HPDE6-E6E7 (cell line): ENCODE measurements at regions not wholly inside any gene's neighbourhood (a gene's known extent, or its start where the extent isn't known, plus 50 kb on each side); places are given as distances from the start of the nearest gene placed in this dataset.
A peak's percentile ranks its signal among the peaks of the same experiment; 100 is the strongest.
"Not testable (repeated sequence)": the region's sequence is repeated elsewhere in the genome, so short reads cannot be mapped to it uniquely, and the experiment has no call there.

Source experiments
- DNase-seq: peaks from one replicate; pipeline ENCODE4 v3.0.0; 2011; ENCODE audit warnings: missing footprints; ENCODE audit errors: extremely low spot score

DNA sequence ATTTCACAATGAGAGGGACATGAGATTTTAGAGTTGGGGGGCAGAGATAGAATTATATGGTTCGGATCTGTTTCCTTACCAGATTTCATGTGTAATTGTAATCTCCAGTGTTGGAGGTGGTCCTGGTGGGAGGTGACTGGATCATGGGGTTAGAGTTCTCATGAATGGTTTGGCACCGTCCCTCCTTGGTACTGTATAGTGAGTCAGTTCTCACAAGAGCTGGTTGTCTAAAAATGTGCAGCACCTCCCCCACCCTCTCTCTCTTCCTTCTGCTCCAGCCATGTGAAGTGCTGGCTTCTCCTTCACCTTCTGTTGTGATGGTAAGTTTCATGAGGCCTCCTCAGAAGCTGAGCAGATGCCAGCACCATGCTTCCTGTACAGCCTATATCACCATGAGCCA is 138.1 kb downstream of the SCG2 start:
- DNase-seq: no peak

DNA sequence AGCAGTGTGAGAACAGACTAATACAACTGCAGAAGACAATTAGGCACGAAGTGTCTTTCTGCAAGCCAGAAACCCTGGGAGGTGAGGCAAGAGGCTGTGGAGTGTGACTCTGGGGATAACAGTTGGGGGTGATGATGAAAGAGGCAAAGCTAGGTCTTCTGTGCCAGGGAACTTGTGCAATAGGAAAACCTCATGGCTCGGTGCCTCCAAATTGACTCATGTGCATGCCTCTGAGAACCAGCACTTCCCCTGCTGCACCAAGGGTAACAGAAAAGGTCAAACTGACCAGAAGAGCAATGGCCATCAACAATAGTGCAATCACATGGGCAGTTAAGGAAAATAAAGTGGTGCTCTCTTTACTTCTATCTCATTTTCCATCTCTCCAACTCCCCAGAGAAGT is 136.4 kb downstream of the SCG2 start:
- peak; percentile 55 for DNase-seq

DNA sequence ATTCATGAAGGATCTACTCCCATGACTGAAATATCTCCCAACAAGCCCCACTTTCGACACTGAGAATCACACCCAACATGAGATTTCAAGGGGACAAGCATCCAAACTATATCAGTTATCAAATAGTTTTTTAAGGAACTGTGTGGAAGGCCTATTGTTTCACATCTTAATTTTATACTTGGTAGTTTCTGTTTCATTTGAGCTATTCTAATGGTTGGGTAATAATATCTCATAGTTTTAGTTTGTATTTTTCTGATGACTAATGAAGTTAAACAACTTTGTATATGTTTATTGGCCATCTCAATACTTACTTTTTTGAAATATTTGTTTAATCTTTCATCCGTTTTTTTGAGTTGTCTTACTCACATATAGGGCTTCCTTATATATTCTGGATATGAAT is 135.0 kb downstream of the SCG2 start:
- DNase-seq: no peak

DNA sequence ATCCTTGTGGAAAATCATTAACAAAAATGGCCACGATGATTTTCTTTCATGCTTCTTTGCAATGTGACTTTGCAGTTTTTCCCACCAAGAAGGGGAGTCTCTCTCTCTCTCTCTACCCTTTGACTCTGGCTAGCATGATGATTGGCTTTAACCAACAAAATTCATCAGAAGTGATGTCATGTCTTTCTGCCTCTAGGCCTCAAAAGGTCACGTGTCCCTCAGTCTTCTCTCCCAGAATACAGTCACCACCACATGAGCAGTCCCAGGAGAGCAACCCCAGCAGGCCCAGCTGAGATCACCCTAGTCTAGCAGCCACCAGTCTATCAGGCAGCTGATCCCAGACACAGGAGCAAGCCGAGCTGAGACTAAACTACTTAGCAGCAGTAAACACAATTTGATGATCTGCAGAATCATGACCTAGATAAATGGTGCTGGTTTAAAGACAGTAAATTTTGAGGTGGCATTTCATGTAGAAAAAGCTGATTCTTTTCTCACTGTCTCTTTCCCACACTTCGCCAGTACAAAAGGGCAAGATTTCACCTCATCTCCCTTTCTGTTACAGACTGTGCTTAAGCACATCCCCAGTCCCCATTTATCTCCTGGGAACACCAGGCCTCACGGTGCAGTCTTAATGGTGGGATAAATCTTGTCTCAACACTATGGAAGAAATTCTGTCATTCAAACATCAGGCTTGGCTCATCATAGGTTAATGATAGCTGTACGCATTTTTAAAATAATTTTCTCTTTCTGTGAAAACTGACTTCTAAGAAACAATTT is 132.7 kb downstream of the SCG2 start:
- DNase-seq: no peak

DNA sequence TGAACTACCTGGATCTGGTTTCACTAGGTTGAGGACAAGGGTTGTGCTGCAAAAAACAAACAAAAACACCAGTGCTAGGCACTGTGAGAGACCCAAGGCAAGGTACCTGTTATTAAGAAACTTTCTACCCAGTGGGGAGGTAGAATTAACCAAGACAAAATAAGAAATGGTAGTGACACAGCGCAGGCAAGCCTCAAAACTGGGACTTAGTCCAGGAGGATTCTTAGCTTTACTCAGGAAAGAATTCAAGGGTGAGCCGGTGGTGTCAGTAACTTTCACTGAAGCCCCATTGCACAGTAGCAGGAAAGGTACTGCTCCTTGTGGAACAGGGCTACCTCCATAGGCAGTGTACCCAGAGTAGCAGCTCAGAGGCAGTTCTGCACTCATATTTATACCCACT is 131.6 kb downstream of the SCG2 start:
- no peak for DNase-seq

DNA sequence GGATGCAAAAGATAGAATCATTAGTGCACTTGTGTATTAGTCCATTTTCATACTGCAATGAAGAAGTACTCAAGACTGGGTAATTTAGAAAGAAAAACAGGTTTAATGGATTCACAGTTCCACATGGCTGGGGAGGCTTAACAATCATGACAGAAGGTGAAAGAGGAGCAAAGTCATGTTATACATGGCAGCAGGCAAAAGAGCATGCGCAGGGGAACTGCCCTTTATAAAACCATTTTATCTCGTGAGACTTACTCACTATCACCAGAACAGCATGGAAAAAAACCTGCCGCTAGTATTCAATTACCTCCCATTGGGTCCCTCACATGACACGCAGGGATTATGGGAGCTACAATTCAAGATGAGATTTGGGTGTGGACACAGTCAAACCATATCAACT is 129.4 kb downstream of the SCG2 start:
- DNase-seq: no peak

DNA sequence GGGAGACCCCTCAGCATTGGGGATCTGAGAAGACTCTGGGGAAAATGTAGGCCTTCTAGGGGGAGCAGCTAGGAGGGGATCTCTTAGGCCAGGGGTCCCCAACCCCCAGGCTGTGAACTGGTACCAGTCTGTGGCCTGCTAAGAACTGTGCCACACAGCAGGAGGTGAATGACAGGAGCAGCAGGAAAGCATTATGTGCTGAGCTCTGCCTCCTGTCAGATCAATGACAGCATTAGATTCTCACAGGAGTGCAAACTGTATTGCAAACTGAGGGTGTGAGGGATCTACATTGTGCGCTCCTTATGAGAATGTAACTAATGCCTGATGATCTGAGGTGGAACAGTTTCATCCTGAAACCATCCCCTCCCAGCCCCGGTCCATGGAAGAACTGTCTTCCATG is 127.3 kb downstream of the SCG2 start:
- DNase-seq: no peak

DNA sequence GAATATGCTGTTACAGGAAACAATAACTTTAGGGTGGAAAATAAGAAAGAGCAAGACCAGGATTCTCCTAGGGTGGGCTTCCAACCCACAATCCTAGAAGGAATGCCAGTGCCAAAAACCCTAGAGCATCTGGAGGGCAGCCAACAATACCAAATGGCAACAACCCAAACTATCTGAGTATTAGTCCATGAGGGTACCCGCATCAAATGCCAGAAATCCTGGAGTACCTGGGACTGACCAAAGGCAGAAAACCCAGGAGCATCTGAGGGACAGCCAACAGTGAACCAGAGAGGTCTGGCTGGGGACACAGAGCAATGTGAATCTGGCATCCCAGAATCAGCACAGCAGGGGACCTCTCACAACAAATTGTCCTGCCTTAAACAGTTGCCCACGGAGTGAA is 126.3 kb downstream of the SCG2 start:
- no peak for DNase-seq

DNA sequence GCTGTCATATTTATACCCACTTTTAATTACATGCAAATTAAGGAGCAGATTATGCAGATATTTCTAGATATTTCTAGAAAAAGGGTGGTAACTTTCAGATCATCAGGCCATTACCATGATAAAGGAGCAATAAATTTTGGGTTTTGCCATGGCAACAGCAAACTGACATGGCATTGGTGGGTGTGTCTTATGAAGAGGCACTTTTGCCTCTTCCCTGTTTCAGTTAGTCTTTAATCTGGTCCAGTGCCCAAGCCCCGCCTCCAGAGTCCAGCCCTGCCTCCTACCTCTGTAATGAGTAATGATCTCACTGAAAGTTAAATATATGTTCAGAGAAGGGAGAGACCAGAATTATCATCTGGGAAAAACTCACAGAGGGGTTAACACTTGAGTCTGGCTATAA is 124.8 kb downstream of the SCG2 start:
- DNase-seq: no peak

DNA sequence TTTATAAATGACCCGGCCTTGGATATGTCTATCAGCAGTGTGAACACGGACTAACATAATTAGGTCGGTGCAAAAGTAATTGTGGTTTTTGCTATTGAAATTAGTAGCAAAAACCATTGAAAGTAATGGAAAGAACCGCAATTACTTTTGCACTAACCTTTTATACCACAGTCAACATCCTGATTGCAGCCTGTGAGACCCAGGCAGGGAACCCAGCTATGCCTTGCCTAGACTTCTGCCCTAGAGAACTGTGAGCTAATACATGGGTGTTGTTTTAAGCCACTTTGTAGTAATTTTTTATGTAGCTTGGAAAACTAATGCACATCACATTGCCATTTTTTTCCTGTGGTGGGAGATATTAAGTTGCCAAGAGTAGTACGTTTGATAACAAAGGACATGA is 120.7 kb downstream of the SCG2 start:
- no peak for DNase-seq

DNA sequence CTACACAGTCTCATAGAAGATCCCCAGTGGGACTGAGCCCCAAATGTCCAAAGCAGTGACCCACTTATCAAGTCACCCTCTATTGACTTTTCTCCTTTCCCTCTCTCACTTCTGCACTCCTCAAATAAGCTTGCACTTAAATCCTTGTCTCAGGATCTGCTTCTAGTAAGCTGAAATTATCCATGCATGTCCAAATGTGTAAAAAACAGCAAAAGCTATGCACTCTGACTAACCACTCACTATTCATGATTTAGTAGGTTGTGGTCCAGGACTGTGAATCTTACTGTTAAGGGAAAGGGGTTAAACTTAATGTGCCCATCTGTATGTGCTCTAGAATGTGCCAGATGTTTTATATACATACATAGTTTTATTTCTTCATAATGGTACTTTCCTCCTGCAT is 115.4 kb downstream of the SCG2 start:
- DNase-seq: no peak

DNA sequence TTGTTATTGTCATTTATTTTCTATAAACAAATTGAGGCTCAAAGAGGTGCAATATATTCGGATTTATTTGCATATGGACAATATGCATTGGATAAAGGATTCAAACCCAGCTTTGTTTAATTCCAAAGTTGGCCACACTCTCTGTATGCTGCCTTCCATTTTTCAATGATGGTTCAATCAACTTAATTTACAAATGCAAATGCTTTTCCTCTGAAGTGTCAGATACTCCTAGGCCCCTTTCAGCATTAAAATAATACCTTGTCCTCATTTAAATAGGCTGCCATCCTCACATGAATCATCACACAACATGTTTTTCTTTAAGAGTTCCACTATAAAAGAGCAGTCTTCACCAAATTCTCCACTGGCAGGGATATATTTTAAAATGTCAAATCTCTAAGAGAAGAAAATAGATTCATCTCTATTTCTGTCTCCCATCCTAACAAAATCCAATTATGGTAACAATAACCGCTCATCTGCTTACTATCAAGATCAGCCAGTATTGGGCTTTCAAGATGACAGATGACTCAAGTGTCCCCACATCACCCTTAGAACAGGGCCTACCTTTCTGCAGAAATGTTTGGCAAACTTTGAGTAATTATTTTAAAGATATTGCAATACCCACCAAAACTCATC is 114.8 kb downstream of the SCG2 start:
- no peak for DNase-seq

DNA sequence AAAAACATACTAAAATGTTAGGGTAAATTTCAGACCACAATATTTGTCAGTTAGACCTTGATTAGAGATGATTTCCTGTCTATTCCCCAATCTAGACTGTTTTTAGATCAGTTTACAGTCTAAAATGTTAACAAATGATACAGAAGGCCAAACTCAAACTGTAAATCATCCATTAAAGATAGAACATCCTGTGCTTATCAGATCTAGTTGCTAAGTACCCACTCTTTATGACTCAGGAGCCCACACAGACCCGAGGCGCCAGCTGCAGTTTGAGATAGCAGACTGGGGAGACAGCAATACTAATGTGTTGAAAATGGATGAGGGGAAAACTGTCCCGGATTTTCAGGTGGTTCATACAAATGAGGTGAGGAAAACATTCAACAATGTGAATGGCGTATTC is 113.3 kb downstream of the SCG2 start:
- DNase-seq: no peak

DNA sequence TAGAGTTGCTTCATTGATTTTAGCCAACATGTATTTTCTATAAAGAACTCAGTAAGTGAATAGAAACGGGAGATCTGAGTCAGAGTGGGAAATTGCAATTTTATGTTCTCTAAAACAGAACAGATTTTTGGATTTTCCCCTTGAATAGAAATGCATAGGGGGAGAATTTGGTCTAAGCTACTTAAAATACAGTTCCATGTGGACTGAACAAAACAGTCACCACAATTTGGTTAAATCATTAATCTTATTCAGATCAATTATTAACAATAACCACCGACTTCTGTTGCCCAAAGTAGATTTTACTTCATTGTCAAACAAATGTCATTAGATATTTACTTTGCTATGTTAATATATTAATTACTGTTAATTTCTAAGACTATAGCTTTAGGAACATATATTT is 107.7 kb downstream of the SCG2 start:
- no peak for DNase-seq

DNA sequence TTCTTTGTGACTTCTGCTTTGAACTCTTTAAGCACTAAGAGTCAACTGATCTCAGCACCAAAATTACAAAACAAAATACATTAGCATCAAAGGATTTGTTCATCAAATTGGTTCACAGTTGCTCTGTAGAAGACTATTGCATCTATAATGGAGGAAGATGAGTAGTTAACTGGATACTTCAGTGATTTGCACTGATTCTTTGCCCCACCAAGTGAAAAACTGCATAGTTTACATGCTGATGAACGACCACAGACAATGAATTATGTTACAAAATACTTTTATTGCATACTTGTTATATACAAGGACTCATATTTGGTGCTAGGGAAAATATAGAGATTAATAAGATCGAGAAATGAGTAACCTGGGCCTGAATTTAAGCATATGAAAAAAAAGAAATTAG is 107.2 kb downstream of the SCG2 start:
- DNase-seq: no peak

DNA sequence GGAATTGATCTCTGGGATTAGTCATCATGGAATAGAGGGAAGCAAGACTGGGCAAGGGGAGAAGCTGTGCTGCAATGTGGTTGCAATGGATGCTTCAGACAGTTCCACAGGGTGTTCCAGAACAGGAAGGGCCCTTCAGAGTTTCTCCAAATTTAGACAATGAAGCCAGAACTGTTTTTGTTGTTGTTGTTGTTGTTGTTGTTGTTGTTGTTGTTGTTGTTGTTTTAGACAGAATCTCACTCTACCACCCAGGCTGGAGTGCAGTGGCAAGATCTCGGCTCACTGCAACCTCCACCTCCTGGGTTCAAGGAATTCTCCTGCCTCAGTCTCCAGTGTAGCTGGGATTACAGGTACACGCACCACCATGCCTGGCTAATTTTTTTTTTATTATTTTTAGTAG is 105.3 kb downstream of the SCG2 start:
- DNase-seq: not testable (repeated sequence)

DNA sequence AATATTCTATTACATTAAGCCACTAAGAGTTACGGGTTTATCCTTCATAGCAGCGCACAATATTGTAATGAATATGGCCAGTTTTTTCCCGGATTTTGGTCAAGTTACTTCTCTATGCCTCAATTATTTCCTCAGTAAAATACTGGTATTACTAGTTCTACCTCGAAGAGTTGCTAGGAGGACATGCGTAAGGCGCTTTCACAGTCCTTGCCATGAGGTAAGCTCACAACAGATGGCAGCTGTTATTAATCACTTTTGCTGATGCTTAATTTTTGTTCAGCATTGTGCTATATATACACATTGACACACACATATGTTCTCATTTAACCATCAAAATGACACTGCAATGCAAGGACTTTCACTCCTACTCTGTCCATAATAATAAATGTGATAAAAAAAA is 101.5 kb downstream of the SCG2 start:
- no peak for DNase-seq

DNA sequence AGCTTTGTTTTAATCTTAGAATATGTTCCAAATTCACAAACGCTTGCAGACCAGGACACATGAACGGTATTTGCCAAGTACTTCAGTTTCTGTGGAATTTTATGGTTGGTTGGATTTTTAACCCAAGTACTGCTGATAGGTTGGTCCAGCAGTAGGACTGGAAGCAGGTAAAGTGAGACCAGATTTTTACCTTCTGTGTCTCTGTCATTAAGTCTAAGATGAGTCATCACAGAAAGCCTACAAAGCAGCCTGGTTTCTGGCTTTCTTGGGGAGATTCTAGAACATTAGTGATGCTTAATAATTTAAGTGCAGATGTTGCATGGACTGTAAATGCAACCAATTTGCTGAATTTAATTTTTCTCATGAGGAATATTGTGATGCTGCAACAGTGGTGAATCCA is 100.5 kb downstream of the SCG2 start:
- no peak for DNase-seq

DNA sequence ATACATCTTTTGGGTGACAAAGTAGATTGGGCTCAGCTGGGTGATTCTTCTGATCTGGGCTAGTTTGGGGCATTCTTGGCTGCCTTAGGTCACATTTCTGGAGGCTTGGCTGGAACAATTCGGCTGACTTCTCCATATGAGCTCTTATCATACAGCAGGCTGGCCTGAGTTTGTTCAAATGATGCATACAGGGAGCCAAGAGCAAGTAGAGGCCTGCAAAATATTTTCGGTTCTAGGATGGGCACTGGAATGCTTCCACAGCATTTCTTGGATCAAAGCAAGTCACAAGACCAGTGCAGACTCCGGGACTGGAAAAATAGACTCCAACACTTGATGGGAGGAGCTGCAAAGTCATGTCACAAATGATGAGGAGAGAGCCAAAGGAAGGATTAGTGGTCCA is 98.4 kb downstream of the SCG2 start:
- no peak for DNase-seq

DNA sequence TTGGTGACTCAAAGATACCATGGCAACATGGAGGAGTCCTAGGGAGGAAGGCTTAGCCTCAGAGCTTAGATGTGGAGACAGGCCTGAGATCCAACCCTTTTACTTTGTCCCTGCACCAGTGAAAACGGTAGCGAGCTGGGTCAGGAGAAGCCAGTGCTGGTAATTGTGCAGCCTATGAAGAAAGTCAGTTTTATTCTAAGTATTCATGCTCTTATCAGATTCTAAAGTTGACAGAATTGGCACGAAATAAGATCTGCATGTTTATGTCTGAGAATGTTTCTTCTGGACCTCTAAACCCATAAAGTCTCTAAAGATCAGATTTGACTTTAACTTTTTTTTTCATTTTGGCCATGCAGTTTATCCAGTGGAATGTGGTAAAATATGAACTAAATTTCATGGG is 93.8 kb downstream of the SCG2 start:
- DNase-seq: no peak

DNA sequence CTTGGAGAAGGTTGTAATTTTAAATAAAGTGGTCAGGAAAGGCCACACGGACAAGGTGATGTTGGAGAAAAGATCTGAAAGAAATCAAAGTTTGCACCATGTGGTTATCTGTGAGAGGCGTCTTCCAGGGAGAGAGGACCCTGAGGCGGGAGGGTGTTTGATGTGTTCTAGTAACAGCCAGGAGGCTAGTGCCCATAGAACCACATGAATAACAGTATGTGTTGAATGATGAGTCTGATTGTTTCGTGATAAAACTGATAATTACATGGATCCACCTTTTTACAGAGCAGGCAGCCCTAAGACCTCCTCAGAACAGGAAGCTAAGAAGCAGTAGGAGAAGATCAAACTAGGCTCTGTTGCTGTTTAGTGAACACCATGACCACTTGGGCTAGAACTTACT is 91.4 kb downstream of the SCG2 start:
- no peak for DNase-seq

DNA sequence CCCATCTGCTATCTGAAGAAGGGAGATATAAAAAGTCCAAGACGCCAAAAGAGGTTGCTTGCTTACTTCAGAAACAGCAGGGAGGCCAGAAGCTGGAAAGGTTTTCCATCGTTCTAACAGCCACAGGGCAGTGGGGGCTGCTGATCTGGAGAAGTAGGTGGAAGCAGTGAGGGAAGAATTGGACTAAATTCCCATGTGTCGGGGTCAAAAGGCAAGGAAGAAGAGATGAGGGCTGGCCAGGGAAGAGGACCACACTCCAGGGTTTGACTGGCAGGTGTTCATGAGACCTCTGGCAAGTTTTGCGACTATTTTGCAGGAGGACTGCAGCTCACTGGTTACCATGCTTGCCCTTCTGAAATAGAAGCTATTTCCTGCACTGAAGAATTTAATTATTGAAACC is 91.0 kb downstream of the SCG2 start:
- no peak for DNase-seq

DNA sequence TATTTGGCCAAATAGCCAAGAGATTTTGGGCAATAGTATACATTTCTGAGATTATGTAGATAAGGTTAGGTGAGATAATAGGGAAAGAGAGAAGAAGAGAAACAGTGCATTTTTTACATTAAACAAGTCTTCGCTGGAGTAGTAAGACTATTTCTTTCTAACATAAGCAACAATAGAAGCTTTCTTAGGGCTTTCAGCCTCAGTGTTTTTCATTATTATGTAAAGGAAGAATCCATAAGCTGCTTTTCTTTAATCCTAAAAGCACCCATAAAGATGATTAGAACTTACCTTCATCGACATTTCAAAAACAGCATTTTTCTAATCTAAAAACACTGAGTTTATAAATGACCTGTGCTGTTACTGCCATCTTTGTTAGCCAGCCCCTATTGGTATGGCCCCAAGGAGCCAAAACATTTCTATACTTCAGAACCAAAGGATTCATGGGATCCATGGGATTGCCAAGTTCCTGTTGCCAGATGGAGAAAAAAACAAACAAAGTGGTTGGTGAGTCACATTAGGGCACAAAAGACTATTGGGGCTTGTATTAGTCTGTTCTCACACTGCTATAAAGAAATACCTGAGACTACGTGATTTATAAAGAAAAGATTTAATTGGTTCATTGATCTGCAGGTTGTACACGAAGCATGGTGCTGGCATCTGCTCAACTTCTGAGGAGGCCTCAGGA is 88.2 kb downstream of the SCG2 start:
- no peak for DNase-seq
